K562 (cell line): ENCODE measurements at regions not wholly inside any gene's neighbourhood (a gene's known extent, or its start where the extent isn't known, plus 50 kb on each side); places are given as distances from the start of the nearest gene placed in this dataset.

Source experiments
- ATAC-seq: fragments of 200-7000 bp; cut with Tn5 transposase; 3 replicates; pipeline ENCODE4 v1.9.1; 2020; ENCODE audit warnings: moderate library complexity
- BruUV-seq: library from RNA; stranded (reverse); fragments of 400-500 nt; replicated peaks from 2 replicates; lab custom pipeline; 2021; lab: Mats Ljungman, UMichigan
- CTCF ChIA-PET: fragments of 300-600 bp; formaldehyde crosslinking; extraction: SDS; loops from one replicate; lab custom pipeline; 2021; ENCODE audit warnings: low intra/inter-chr PET ratio; lab: Yijun Ruan, JAX
- POLR2A ChIA-PET: fragments of 300-600, 350-650 bp; sonication (Branson Sonifier 250); formaldehyde crosslinking; extraction: SDS; loops from one replicate; lab custom pipeline; 2021; ENCODE audit warnings: antibody characterized with exemption, inconsistent platforms; lab: Yijun Ruan, JAX
- DNase-seq, 4 experiments: peaks; one replicate each; pipeline versions ENCODE4 v3.0.0 to v3.0.0-alpha.2; 2011 to 2018; ENCODE audit warnings: low spot score in 3 of 4, mixed read lengths in 3 of 4; ENCODE audit errors: extremely low read depth in 1 of 4
- FAIRE-seq: peaks from 2 replicates; lab custom pipeline; 2011; peaks lifted over from hg19 to GRCh38; lab: Jason Lieb, UNC
- H2AFZ ChIP-seq: 2 replicates; pipeline ENCODE4 v1.6.0; 2011; ENCODE audit warnings: low read depth, low read length, control low read depth, inconsistent platforms
- H3K27ac ChIP-seq: fragments of 200-600 bp; 3 replicates; pipeline ENCODE4 v1.8.0; 2011; ENCODE audit warnings: low read depth, mild to moderate bottlenecking, control low read depth, inconsistent platforms, low read length, moderate library complexity, mixed read lengths; ENCODE audit errors: extremely low read depth
- H3K27me3 ChIP-seq, 2 experiments: fragments of 300-600 bp in 1 of 2; 2 replicates in 1 of 2; 3 replicates in 1 of 2; pipeline versions ENCODE4 v1.6.0 to v1.8.0; 2011; ENCODE audit warnings: inconsistent platforms in 2 of 2, low read length in 2 of 2, mild to moderate bottlenecking in 1 of 2, mixed read lengths in 1 of 2, moderate library complexity in 1 of 2; ENCODE audit not compliant: control insufficient read depth in 2 of 2, insufficient read depth in 2 of 2
- H3K36me3 ChIP-seq: fragments of 300-600 bp; 3 replicates; pipeline ENCODE4 v1.8.0; 2011; ENCODE audit warnings: mild to moderate bottlenecking, low read length, inconsistent platforms; ENCODE audit not compliant: control insufficient read depth, insufficient read depth
- H3K4me1 ChIP-seq, 2 experiments: fragments of 200-600 bp in 1 of 2; replicated peaks in 1 of 2; 2 replicates in 1 of 2; 3 replicates in 1 of 2; pipeline versions ENCODE4 v1.5.1 to v1.8.0; 2011; ENCODE audit warnings: inconsistent platforms in 2 of 2, low read length in 2 of 2, mild to moderate bottlenecking in 1 of 2, mixed read lengths in 1 of 2, moderate library complexity in 1 of 2; ENCODE audit not compliant: control insufficient read depth in 2 of 2, insufficient read depth in 2 of 2
- H3K4me2 ChIP-seq: 2 replicates; pipeline ENCODE4 v1.6.1; 2011; ENCODE audit warnings: low read length, control low read depth, inconsistent platforms, mixed read lengths; ENCODE audit not compliant: insufficient read depth
- H3K4me3 ChIP-seq: fragments of 200-600 bp; sonication (generic), shearing (Covaris generic); 2 replicates; pipeline ENCODE4 v1.5.1; 2016; ENCODE audit warnings: control low read depth, inconsistent platforms
- H3K79me2 ChIP-seq: fragments of 200-600 bp; 3 replicates; pipeline ENCODE4 v1.8.0; 2011; ENCODE audit warnings: low read length, inconsistent platforms; ENCODE audit not compliant: control insufficient read depth, insufficient read depth
- H3K9ac ChIP-seq, 2 experiments: 2 replicates each; pipeline versions ENCODE4 v1.6.0 to v1.6.1; 2011; ENCODE audit warnings: low read depth in 2 of 2, low read length in 2 of 2, control low read depth in 1 of 2, inconsistent platforms in 1 of 2, mild to moderate bottlenecking in 1 of 2, mixed read lengths in 1 of 2; ENCODE audit not compliant: insufficient read depth in 1 of 2
- H3K9me1 ChIP-seq: one replicate; pipeline ENCODE4 v1.6.0; 2011; ENCODE audit warnings: inconsistent platforms, mild to moderate bottlenecking, low read length, moderate library complexity; ENCODE audit not compliant: control insufficient read depth, insufficient read depth
- H3K9me3 ChIP-seq: replicated peaks from 2 replicates; pipeline ENCODE4 v1.5.1; 2011; ENCODE audit warnings: low read depth, low read length, inconsistent platforms; ENCODE audit not compliant: control insufficient read depth, insufficient read depth
- H4K20me1 ChIP-seq: replicated peaks from 2 replicates; pipeline ENCODE4 v1.6.1; 2011; ENCODE audit warnings: low read length, inconsistent platforms, mixed read lengths; ENCODE audit not compliant: control insufficient read depth, insufficient read depth
- CREM ChIP-seq: IDR thresholded peaks from 2 replicates; pipeline ENCODE4 v1.6.1; 2014; ENCODE audit warnings: antibody characterized with exemption, low read depth
- HOXB6 ChIP-seq: fragments of 250-450 bp; sonication (Bioruptor Pico); IDR thresholded peaks from 2 replicates; pipeline ENCODE4 v1.5.1; 2022; ENCODE audit warnings: mild to moderate bottlenecking, borderline replicate concordance
- KLF10 ChIP-seq: fragments of 250-450 bp; sonication (Bioruptor Pico); IDR thresholded peaks from 2 replicates; pipeline ENCODE4 v1.6.1; 2021; ENCODE audit warnings: matching md5 sums
- MAFK ChIP-seq: IDR thresholded peaks from 2 replicates; pipeline ENCODE4 v1.6.1; 2011; ENCODE audit warnings: low read length, improper control_type of control experiment
- MCM7 ChIP-seq, 2 experiments: fragments of 450-650 bp; IDR thresholded peaks; 2 replicates each; pipeline ENCODE4 v1.6.1; 2016 to 2018
- MYC ChIP-seq, 2 experiments: fragments of 250-450 bp in 1 of 2; sonication (Bioruptor Pico) in 1 of 2; IDR thresholded peaks; 2 replicates each; pipeline versions ENCODE4 v1.5.1 to v1.6.1; 2012 to 2021; ENCODE audit warnings: low read depth in 2 of 2, borderline replicate concordance in 1 of 2, improper control_type of control experiment in 1 of 2, low read length in 1 of 2, mild to moderate bottlenecking in 1 of 2, moderate library complexity in 1 of 2
- NELFE ChIP-seq: IDR thresholded peaks from 2 replicates; pipeline ENCODE4 v1.6.1; 2011; ENCODE audit warnings: mild to moderate bottlenecking; ENCODE audit not compliant: insufficient read depth, insufficient read length
- PHB2 ChIP-seq: fragments of 450-650 bp; IDR thresholded peaks from 2 replicates; pipeline ENCODE4 v1.6.1; 2017; ENCODE audit warnings: low read depth
- SMARCE1 ChIP-seq: fragments of 450-650 bp; IDR thresholded peaks from 2 replicates; pipeline ENCODE4 v1.7.1; 2016; ENCODE audit warnings: mild to moderate bottlenecking
- SPI1 ChIP-seq: IDR thresholded peaks from 2 replicates; pipeline ENCODE4 v1.6.1; 2011; ENCODE audit warnings: low read depth, low read length, control low read depth, borderline replicate concordance
- SREBF2 ChIP-seq: sonication (generic); formaldehyde crosslinking; IDR thresholded peaks from 2 replicates; pipeline ENCODE4 v1.4.0; 2020; ENCODE audit warnings: mild to moderate bottlenecking, missing genetic modification reagents
- TBL1XR1 ChIP-seq, 2 experiments: IDR thresholded peaks; 2 replicates each; pipeline ENCODE4 v1.6.1; 2012; ENCODE audit warnings: improper control_type of control experiment in 2 of 2, low read length in 2 of 2, mild to moderate bottlenecking in 1 of 2
- ZNF23 ChIP-seq: fragments of 250-450 bp; sonication (Bioruptor Pico); IDR thresholded peaks from 2 replicates; pipeline ENCODE4 v1.4.0; 2020; ENCODE audit warnings: mild to moderate bottlenecking
- ZNF408 ChIP-seq: fragments of 250-450 bp; sonication (Bioruptor Pico); IDR thresholded peaks from 2 replicates; pipeline ENCODE4 v1.4.0; 2020; ENCODE audit warnings: low read depth, mild to moderate bottlenecking, moderate library complexity
- WGBS: fragments of 100-300 bp; shearing (Covaris generic); methylation state at CpG from one replicate; pipeline ENCODE4 v1.1.6; 2016; ENCODE audit warnings: low coverage, mixed read lengths; ENCODE audit not compliant: insufficient coverage; ENCODE audit errors: missing lambda C conversion rate; 5-methylcytosine and 5-hydroxymethylcytosine counted together
- in situ Hi-C: fragments of 300-500 bp; cut with MboI; formaldehyde crosslinking; loops from 4 replicates; pipeline ENCODE4 v1.15.0; 2018; ENCODE audit warnings: inconsistent platforms, mixed read lengths
- intact Hi-C: fragments of 100-400 bp; cut with micrococcal nuclease; formaldehyde crosslinking; loops from 2 replicates; pipeline ENCODE4 v1.14.2; 2022
- TF ChIP-seq, protein P1 (sequence below): fragments of 250-450 bp; sonication (Bioruptor Pico); IDR thresholded peaks from 2 replicates; pipeline ENCODE4 v1.8.0; 2022; ENCODE audit warnings: inconsistent platforms, mild to moderate bottlenecking, moderate library complexity, borderline replicate concordance
- TF ChIP-seq, protein P2 (sequence below): fragments of 250-450 bp; sonication (Bioruptor Pico); IDR thresholded peaks from 2 replicates; pipeline ENCODE4 v1.4.0; 2020; ENCODE audit warnings: mild to moderate bottlenecking, moderate library complexity

DNA sequence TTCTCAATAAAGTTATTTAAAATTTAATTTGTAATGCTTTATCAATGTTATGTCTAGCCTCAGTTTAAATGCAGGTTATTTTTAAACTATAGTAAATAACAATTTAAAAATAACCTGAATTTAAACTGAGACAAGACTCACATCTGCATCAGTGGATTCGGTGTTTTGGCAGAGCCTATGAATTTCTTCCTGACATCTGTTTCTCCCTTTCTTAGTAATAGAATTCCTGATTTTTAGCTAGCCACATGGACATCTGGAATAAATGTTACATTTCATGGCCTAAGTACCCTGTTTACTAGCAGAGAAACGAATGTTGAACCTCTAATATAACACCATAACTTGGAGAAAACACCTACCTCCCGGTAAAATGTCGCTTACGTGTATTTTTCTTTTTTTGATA, 1141.6 kb upstream of the ADGRL2 start:
- ChIA-PET CTCF (no interaction called here), POLR2A (no interaction called here)
- Histone ChIP-seq H3K9me1 (no peaks in the 10 kb centered on the region), H3K27me3 (no peaks in the 10 kb centered on the region), H3K36me3 (no peaks in the 10 kb centered on the region), H3K9ac (no peak overlapping the region), H3K4me1 (no peaks in the 10 kb centered on the region), H3K4me2 (no peak overlapping the region), H4K20me1 (no peaks in the 10 kb centered on the region), H2AFZ (no peak overlapping the region), H3K9me3 (no peaks in the 10 kb centered on the region; the same call in 1 of the 2 replicates), H3K79me2 (no peaks in the 10 kb centered on the region), H3K27ac (no peak overlapping the region), H3K4me3 (no peak overlapping the region)
- in situ Hi-C loops (no loop called here), intact Hi-C loops (no loop called here)
- no peak for FAIRE-seq
- no TSS peak for BruUV-seq
- DNase-seq, result no peak
- no peak for ATAC-seq
- WGBS, result 0% methylated on average over 5 of the region's 5 CpGs
- no peak for TF ChIP-seq HOXB6 (CRISPR knock-in tag)
- no peak for TF ChIP-seq MCM7 (IDR thresholded peaks at IDR 0.05)
- TF ChIP-seq, protein P1, sequence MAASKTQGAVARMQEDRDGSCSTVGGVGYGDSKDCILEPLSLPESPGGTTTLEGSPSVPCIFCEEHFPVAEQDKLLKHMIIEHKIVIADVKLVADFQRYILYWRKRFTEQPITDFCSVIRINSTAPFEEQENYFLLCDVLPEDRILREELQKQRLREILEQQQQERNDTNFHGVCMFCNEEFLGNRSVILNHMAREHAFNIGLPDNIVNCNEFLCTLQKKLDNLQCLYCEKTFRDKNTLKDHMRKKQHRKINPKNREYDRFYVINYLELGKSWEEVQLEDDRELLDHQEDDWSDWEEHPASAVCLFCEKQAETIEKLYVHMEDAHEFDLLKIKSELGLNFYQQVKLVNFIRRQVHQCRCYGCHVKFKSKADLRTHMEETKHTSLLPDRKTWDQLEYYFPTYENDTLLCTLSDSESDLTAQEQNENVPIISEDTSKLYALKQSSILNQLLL (CRISPR knock-in tag), result no peak
- no peak for TF ChIP-seq MAFK
- TF ChIP-seq, protein P2, sequence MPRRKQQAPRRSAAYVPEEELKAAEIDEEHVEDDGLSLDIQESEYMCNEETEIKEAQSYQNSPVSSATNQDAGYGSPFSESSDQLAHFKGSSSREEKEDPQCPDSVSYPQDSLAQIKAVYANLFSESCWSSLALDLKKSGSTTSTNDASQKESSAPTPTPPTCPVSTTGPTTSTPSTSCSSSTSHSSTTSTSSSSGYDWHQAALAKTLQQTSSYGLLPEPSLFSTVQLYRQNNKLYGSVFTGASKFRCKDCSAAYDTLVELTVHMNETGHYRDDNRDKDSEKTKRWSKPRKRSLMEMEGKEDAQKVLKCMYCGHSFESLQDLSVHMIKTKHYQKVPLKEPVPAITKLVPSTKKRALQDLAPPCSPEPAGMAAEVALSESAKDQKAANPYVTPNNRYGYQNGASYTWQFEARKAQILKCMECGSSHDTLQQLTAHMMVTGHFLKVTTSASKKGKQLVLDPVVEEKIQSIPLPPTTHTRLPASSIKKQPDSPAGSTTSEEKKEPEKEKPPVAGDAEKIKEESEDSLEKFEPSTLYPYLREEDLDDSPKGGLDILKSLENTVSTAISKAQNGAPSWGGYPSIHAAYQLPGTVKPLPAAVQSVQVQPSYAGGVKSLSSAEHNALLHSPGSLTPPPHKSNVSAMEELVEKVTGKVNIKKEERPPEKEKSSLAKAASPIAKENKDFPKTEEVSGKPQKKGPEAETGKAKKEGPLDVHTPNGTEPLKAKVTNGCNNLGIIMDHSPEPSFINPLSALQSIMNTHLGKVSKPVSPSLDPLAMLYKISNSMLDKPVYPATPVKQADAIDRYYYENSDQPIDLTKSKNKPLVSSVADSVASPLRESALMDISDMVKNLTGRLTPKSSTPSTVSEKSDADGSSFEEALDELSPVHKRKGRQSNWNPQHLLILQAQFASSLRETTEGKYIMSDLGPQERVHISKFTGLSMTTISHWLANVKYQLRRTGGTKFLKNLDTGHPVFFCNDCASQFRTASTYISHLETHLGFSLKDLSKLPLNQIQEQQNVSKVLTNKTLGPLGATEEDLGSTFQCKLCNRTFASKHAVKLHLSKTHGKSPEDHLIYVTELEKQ (CRISPR knock-in tag), result no peak
- TF ChIP-seq SMARCE1, result no peak
- TF ChIP-seq ZNF23, result no peak
- TF ChIP-seq ZNF408 (CRISPR knock-in tag), result no peak
- no peak for TF ChIP-seq TBL1XR1 (IDR thresholded peaks at IDR 0.05; ENCODE audit: low read length in 2 of 2)
- no peak for TF ChIP-seq SREBF2 (CRISPR knock-in tag)
- TF ChIP-seq PHB2, result no peak
- TF ChIP-seq NELFE, result no peak
- TF ChIP-seq MYC (IDR thresholded peaks at IDR 0.05; ENCODE audit: low read depth, low read length), result no peak
- no peak for TF ChIP-seq MYC (CRISPR knock-in tag; IDR thresholded peaks at IDR 0.05; ENCODE audit: borderline replicate concordance, low read depth)
- no peak for TF ChIP-seq SPI1
- no peak for TF ChIP-seq KLF10 (CRISPR knock-in tag)
- no peak for TF ChIP-seq CREM
